Fibroblast of skin of left biceps (primary cell): ENCODE measurements at regions not wholly inside any gene's neighbourhood (a gene's known extent, or its start where the extent isn't known, plus 50 kb on each side); places are given as distances from the start of the nearest gene placed in this dataset.

ENCODE experiments used
- DNase-seq, 2 experiments: peaks; one replicate each; pipeline ENCODE4 v3.0.0-alpha.2; 2013; ENCODE audit warnings: low read depth in 2 of 2

DNA sequence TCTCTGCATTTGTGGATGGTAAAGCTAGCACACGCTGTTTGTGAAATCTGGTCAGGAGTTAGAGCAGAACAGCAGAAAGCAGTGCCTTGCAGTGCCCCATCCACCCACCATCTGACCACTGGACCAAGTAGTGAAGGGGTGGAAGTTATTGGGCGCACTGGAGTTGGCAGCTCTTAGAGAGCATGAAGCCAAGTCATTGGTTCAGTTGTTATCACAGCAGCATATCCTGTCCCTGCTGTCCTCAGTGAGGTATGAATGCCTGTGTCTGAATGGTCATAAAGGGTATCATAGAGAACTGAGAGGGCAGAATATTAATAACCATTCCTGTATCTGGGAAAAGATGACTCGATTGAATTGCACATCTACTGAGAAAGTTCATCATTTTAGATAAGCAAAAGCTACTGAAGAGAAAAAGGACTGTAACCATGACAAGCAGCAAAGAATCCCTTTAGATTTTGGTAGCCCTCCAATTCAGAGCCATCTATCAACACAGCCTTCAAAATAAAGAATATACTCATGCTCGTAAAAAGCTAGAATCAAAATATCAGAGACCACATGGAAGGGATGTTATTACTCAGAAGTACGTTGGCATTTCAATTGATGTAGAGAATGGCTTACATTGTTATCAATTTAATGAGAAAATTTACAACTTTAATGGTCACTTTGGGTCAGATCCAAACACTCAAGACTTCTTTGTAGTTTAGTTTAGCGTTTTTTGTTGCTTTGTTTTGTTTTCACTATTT lies 919.0 kb downstream of the EFNB2 start:
- DNase-seq, result no peak

DNA sequence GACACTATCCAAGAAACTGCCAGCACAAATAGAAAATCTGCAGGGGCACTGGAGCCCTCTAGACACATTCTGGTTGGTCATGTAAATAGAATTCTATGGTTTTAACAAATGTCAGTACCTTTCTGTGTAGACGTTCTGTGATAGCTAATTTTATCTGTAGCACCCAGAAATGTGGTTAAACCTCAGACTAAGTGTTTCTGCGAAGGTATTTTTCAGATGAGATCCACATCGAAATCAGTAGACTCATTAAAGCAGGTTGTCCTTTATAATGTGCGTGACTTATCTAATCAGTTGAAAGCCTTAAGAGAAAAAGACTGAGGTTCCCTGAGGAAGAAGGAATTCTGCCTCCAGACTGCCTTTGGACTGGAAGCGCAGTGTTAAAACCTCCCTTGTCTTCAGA lies 922.9 kb downstream of the EFNB2 start:
- no peak for DNase-seq

DNA sequence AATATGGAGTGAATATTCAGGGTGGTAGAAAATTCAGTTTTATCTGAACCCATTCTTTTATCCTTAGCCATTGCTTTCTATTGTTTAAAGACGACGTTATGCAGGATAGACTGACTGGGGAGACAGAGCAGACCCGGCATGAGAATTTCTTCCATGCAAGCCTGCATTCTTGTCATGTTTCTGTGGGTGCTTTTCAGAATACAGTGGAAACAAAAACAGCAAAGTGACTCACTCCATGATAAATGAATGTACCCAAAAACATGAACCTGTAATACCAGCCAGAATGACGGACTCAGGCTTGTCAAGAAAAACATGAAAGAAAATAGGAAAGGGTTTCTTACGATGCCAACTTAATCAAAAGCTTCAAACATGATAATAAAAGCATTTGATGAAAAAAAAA lies 924.0 kb downstream of the EFNB2 start:
- peak in 1 of 2 experiments; percentile 8 for DNase-seq

DNA sequence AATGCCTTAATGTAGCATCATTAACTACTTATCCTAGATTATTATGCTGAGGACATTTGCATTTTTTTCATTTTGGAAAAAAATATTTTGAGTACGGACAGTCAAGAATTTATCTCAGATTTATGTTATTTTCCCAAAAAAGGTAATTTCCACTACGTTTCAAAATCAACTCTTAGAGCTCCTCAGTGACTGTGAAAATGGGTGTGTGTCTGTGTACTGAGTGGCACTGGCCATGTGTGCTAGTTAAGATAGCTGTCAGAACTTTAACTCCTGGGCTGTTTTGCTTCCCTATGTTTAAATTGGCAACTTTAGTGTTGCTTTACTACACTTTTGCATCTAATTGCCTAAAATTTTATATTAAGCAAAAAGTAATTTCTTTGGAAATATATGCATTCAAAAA lies 927.4 kb downstream of the EFNB2 start:
- no peak for DNase-seq

DNA sequence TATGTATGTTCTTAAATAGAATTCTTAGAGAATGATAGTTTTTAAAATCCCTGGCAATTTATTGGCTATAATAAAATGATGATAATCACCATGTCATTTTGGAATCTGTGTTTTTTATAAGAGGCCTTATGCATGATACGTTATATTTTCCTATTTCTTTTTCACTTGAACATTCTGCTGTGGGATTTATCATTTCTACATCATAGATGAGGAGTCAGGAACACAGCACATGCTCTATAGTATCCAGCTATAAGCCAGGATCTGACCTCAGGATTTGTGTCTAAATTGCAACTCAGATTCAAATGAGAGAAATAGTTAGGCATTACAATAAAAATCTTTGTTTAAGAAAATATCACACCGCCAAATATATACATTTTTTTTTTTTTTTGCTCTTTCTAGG lies 928.0 kb downstream of the EFNB2 start:
- no peak for DNase-seq

DNA sequence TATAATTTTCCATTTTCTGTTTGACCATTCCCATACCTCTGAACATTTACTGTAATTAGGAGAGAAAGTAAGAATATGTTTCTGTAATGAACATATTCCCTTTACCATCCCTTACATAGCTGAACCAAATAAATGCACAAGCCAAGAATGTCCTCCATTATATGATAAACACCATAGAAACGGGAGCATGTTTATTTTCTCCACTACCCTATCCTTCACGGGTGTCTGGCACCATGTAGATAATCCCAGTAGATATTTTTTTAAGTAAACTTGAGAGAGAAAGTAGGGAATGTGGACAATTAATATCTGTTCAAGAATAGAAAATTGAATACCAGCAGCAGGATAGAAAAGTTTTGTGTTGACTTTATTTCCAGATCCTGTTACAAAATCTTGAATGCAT lies 928.4 kb downstream of the EFNB2 start:
- no peak for DNase-seq

DNA sequence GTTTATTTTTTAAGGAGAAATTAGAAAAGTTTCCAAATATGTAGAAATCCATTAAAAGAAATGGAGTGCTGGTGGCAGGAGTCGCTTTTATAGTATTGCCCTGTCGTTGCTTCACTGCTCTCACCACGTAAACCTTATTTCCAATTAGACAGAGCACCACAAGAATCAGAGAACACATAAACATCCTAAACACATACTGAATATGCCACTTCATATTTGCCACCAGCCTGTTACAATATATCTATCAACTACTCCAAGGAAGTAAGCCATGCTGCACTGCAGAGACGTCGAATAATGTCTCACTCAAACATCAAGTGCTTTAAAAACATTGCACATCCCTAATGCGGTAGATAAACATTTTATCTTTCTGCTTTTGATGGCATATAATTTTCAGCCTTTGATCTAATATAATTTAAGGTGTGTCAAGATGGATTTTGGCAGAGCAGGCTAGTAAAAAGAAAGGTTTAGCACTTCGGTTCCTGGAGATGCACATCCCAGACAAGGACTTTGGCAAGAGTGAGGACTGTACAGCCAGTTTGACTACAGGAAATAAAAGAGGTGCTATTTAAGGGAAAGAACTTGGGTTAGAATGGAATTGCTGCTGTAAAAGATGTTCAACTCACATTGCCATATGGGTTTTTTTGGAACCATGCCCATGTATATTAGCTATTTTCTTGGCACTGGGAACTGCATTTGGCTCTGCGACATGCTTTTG lies 932.3 kb downstream of the EFNB2 start:
- DNase-seq, result no peak

DNA sequence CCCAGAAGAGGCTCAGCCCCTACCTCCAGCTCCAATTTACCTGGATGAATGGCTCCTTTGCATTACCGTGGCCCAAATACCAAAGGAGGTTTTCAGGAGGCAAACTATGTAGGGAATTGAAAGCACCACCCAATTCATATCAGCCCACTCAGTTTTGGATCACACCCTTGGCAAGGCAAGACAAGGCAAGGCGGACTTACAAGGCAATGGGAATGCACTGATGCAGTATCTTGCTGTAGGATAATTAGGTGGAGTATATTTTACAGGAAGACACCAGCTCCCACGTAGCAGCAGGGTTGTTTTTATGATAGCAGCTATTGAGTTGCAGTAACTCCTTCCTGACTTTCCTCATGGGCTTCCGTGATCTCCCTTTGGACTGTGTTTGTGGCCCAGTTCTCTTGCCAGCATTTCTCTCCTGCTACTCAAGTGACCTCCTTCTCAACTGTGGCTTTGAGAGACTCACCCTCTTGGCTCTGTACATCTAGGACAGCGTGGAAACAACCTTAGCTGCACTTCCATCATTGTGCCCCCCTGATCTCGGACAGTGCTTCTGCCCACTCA lies 935.9 kb downstream of the EFNB2 start:
- no peak for DNase-seq

DNA sequence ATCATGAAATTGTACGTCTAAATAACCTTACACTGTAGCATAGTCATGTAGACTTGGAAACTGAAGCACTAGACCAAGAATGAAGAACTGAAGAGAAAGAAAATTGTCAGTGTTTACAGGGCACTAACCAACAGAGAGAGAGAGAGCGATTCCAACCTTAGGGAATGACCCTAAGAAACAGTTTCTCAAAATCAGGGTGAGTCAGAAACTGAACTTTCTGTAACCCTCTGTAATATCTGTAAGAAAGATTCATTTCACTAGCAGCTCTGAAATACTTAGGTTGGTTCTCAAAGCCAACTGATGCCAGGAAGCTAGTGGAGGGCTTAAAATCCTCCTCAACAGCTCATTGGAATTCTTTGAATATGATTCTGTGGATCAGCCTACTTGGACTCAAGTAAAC lies 936.9 kb downstream of the EFNB2 start:
- no peak for DNase-seq

DNA sequence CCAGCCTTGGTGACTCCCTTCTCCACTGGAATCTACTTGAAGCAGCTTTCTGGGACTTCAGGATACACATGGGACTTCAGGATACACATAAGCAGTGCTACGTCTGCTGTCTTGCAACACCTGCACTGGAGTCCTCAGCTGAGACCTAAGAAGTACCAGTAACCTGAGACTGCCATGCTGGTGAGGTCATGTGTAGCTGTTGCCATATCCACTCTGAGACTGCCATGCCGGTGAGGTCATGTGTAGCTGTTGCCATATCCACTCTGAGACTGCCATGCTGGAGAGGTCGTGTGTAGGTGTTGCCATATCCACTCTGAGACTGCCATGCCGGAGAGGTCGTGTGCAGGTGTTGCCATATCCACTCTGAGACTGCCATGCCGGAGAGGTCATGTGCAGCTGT lies 937.9 kb downstream of the EFNB2 start:
- DNase-seq, result no peak

DNA sequence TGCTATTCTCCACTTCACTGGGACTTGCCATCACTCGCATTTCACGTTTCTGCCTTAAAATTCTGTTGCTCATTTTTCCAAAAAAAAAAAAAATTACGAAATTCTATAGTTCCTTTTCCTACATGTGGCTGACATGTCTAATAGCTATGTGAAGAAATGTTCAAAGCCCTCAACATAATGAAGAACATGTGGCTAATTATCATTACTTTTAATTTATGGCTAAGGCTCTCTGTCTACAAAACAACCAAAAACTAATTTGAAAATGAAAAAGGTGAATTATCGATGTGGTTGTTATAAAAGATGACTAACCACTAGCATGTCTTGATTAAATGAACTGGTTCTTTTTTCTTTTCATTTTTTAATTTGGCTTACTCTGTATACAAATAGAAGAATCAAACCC lies 940.0 kb downstream of the EFNB2 start:
- peak; percentile 36 to 51 for DNase-seq

DNA sequence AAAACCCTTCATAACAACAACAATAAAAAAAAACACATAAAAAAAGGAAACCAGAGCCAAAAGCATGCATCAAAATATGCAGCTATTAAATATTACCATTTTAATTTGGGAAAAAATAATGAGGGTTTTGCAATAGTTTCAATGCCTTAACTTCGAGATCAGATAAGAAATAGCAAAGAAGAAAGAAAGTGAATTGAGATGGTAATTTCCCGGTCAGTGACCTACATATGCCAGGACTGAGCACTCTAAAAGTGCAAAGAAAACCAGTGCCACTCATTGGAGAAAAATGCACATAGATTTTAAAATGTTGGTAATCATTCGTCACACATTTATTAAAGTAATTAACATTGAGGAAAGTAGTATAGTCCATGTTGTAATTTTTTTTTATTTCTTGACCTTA lies 944.2 kb downstream of the EFNB2 start:
- DNase-seq, result no peak

DNA sequence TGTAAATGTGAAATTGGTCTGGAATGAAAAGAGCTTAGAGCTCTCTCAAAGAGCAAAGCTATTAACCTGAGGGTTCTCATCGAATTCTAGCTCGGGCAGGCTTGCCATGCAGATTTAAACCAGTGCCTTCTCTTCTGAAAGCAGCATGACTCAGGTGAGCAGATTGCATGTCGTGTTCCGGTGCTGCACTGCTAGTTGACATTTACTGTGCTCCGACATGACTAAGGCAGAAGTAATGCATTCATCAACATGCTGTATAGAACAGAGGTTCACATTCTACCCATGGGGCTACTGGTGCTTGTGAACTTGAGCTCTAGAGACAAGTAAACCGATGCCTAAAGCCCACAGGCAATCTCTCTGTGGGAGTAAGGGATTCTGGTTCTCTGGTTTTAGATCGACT lies 947.7 kb downstream of the EFNB2 start:
- no peak for DNase-seq

DNA sequence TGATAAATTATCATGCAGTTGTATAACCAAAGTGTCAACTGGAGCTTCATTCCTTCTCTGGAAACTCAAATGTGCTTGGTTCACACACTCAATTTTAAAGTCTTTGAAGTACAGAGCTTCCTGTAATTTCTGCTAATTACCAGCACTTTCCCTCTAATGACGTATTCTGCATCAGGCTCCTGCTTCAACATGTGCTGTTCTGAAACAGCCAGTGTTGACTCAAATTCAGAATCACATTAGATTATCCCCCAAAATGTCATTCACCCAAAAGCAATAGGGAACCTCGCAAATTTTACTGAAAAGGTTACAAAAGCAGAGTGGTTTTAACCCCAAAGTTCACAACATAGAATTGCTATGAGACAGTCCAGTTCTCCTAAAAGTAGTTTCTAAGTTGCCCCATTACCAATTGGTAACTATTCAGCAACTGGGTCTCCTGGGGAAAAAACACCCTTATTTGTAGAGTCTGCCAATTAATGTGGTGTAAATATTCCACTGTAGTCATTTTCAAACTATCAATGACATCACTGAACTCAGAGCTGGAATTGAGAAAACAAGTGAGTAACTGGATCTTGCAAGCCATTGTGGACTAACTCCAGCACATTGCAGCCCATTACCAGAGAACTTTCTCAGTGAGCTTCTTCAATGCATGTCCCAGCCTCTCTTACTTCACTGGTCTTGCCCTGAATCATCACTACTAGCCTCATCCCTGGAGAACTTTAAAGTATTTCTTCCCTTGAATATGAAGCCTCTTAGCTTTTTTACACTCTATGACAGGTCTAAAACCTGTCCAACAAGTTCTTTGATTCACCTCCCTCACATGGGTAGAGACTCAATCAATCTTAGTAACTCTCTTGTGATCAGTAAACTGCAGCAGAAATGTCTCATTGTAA lies 955.4 kb downstream of the EFNB2 start:
- no peak for DNase-seq

DNA sequence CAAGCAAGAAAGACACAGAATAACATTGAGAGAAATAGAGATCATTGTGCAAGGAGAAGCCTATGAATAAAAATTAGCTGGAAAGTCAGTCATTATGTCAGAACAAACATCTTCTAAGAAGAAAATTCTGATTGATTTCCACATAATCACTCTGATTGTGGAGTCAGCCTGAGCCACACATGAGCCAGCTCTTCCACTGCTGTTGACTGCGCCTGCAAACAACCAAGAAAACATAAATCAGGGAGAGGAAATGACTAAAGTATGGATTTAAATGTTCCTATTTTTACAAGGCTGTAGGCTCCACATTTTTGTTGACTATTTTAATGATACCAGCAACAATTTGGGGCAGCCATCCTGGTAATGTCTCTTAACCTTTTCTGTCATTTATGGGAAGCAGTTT lies 962.3 kb downstream of the EFNB2 start:
- peak in 1 of 2 experiments; percentile 6 for DNase-seq

DNA sequence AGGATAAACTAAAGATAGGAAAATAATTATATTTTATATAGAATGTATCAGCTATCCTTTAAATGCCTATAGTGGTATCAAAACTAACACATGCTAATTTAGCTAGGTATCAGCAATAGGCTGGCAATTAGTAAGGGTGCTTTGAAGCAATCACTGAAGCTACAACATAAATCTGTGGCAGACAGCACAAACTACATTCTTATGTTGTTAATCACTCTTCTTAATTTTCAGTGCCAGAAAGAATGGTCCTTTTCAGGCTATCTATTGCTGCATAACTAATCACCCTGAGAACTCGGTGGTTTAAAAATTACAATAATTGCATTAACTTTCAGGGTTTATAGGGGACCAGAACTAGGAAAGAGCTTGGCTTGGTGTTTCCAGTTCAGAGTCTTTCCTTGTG lies 963.1 kb downstream of the EFNB2 start:
- no peak for DNase-seq

DNA sequence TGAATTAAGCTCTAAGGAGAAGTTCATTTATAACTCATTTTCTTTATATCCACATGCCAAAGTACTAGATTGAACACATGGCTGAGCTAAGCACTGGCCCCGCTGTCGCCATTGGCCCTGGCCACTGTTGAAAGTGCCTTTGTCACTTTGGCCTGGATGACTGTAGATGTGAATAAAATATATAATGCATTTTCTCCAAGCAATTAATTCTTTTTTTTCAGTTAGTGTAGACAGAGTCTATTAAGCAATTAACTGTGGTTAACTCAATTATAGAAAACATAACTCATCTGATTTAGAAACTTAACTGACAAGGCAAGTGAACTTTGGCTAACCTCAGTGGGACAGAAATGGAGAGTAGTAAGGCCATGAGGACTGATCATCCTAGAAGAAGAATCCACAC lies 965.6 kb downstream of the EFNB2 start:
- DNase-seq, result no peak

DNA sequence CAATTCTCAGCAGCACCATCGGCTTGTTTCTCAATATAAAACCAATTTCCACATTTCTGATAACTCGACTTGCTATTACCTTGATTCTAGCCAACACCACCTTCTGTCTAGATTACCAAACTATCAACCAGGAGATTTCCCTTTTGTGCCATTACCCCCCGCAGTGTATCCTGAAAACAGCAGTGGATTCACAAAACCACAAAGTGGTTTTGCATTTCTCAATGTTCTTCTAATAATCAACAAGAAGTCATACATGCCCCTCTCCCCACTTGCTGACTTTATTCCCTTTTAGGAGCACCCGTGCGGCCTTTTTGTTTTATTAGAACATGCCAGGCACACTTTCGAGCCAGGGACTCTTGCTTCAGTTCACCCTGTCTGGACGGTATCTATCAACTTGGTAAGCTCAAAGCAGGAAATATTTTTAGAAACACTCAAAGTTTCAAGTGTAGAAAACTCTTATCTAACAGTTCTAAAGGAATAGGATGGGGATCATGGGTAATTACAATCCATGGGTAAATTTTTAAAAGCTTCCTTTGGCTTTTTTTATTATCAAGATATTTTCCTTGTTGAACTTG lies 967.4 kb downstream of the EFNB2 start:
- DNase-seq, result no peak

DNA sequence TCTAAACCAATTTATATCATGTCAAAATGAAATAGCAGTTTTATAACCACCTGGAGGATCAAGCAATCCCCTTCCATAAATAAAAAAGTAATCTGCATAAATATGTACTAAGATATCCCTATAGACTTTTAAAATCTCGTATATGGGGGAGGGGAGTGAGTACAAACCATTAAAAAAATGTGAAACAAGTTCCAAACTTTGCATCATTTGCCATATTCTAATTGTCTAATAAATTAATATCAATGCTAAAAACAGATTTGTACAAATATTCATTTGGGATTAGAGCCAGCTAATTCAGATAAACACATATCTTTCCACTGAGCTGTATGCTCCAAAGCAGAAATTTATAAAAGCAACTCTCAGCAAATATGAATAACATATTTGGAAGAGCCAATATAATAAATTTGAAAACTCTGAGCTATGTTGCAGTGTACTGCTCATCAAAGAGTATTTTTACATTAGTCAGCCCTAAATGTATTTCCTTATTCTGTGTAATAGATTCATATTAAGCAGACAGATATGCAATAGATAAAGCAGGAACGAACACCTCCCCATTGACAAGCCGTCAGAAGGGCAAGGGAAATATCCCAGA lies 970.2 kb downstream of the EFNB2 start:
- DNase-seq, result peak in 1 of 2 experiments; percentile 4

DNA sequence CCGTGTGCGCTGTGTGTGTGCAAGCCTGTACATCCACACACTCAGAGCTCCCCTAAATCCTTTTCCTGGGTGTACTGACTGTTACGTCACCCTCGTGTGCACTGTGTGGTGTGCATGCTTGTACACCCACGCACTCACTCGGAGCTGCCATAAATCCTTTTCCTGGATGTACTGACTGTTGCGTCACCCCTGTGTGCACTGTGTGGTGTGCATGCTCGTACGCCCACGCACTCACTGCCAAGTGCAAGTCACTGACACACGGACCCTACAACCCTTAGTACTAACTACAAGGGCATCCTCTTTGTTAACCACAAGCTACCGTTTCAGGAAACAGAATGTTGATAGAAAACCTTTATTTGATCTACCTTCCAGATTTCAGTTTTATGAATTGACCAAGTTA lies 983.4 kb downstream of the EFNB2 start:
- DNase-seq, result no peak

DNA sequence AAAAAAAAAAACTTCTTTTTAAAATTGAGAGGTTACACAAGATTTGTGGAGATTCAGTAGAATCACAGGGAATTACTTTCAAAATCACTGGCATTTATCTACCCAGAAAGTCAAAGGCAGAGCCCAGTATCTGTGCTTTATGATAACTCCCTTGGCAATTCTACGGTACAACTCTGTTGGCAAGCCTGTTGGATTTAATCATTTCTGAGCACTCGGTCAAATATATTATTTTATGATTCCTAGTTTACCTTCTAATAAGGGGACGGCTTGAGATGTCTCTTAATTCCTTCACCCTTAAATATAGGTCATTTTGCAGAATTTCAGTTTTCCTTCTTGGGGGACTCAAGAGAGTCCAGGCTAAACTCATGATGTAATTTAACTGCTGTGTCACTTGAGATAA lies 987.6 kb downstream of the EFNB2 start:
- no peak for DNase-seq

DNA sequence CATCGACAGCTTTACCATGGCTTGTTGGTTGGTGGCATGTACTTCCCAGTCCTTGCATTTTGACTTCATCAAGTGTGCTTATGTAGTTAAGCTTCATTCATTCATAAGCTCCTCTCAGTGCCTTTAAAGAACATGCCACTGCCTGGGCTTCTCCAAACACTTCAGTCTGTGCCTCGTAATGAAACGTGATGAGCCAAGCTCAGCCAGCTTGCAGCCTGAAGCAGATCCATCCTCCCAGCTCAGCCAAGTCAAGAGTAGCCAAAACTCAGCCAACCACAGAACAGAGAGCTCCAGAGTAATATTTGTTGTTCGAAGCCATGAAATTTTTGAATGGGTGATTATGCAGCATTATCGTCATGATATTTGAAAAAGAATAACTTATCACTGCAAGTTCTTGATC lies 989.7 kb downstream of the EFNB2 start:
- DNase-seq, result no peak
